OCI-LY3 (cell line): ENCODE measurements at regions not wholly inside any gene's neighbourhood (a gene's known extent, or its start where the extent isn't known, plus 50 kb on each side); places are given as distances from the start of the nearest gene placed in this dataset.

Source experiments
- H2AFZ ChIP-seq: fragments of 200-600, 300-600 bp; shearing (Covaris generic); 2 replicates; pipeline ENCODE4 v1.6.0; 2014; ENCODE audit warnings: antibody characterized with exemption, low read depth, low read length
- H3K27ac ChIP-seq: fragments of 200-600, 300-600 bp; sonication (generic); 2 replicates; pipeline ENCODE4 v1.5.1; 2014; ENCODE audit warnings: mild to moderate bottlenecking, low read length, moderate library complexity, mixed read lengths
- H3K27me3 ChIP-seq: fragments of 200-600, 300-600 bp; sonication (generic); 2 replicates; pipeline ENCODE4 v1.6.1; 2014; ENCODE audit warnings: low read depth, low read length, mixed read lengths
- H3K36me3 ChIP-seq: fragments of 200-600, 300-600 bp; sonication (generic); replicated peaks from 2 replicates; pipeline ENCODE3; 2014; ENCODE audit warnings: low read depth, low read length, mixed read lengths
- H3K4me1 ChIP-seq: fragments of 300-600, 200-600 bp; sonication (generic); 2 replicates; pipeline ENCODE4 v1.6.1; 2014; ENCODE audit warnings: low read length, mixed read lengths
- H3K4me2 ChIP-seq: fragments of 200-600, 300-600 bp; sonication (generic); 2 replicates; pipeline ENCODE4 v1.6.1; 2014; ENCODE audit warnings: low read length, mixed read lengths
- H3K4me3 ChIP-seq: fragments of 300-600, 200-600 bp; sonication (generic); 2 replicates; pipeline ENCODE4 v1.5.1; 2014; ENCODE audit warnings: antibody characterized with exemption, mild to moderate bottlenecking, low read length, moderate library complexity
- H3K79me2 ChIP-seq: fragments of 300-600, 200-600 bp; shearing (Covaris generic); 2 replicates; pipeline ENCODE4 v1.6.1; 2014; ENCODE audit warnings: mild to moderate bottlenecking, low read length, mixed read lengths
- H3K9ac ChIP-seq: fragments of 300-600, 200-600 bp; shearing (Covaris generic); 2 replicates; pipeline ENCODE4 v1.6.0; 2014; ENCODE audit warnings: mild to moderate bottlenecking, low read length, moderate library complexity
- H3K9me3 ChIP-seq: fragments of 200-600, 300-600 bp; shearing (Covaris generic); 2 replicates; pipeline ENCODE4 v1.6.1; 2014; ENCODE audit warnings: low read length, mixed read lengths; ENCODE audit not compliant: insufficient read depth
- H4K20me1 ChIP-seq: fragments of 200-600, 300-600 bp; sonication (generic); 2 replicates; pipeline ENCODE4 v1.6.1; 2016; ENCODE audit warnings: low read length, mixed read lengths; ENCODE audit not compliant: insufficient read depth
- EZH2phosphoT487 ChIP-seq: fragments of 200-600 bp; shearing (Covaris generic); IDR thresholded peaks from 2 replicates; pipeline ENCODE4 v1.6.1; 2018; ENCODE audit warnings: antibody characterized with exemption, mixed run types, low read depth
- TF ChIP-seq, protein P1 (sequence below): fragments of 200-600, 300-600 bp; sonication (generic); IDR thresholded peaks from 2 replicates; pipeline ENCODE4 v1.5.1; 2014; ENCODE audit warnings: antibody characterized with exemption, low read length, low read depth

DNA sequence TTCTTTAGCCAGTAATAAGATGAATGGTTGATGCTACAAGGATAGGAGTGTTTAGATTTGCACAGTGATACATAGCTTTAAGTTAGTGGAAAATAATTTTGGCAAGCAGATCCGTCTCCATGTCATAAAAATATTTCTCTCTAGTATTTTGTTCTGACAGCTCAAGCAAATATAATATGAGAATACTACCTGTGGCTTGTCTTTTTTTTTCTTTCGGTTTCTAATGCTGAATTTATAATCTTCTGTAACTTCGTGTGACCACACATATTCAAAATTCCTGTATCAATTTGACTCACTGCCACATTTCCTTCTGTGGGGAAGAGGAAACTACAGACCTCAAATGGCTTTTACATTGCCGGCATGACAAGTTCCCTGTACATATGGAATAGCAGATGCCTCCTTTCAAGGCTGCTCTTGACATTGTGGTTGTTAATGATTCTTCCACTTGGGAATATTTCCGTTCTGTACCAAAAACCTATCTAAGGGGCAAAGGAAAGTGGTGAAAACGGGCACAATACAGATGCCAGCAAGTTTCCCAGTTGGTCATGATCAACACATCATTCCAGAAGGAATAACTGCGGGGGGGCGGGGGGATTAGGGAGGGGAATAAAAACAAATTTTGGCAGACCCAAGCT lies 103.6 kb upstream of the CCDC91 start:
- Histone ChIP-seq H3K9ac (no peak overlapping the region), H3K4me2 (peak overlapping the region; percentile 64), H3K27ac (no peak overlapping the region), H3K36me3 (no peaks in the 10 kb centered on the region), H3K4me3 (peak overlapping the region; percentile 45), H4K20me1 (no peaks in the 10 kb centered on the region), H3K79me2 (no peaks in the 10 kb centered on the region), H3K4me1 (peaks cover 22% of the 10 kb centered on the region), H3K9me3 (no peaks in the 10 kb centered on the region), H2AFZ (no peak overlapping the region), H3K27me3 (peaks cover 51% of the 10 kb centered on the region)
- no peak for TF ChIP-seq EZH2phosphoT487
- TF ChIP-seq, protein P1, sequence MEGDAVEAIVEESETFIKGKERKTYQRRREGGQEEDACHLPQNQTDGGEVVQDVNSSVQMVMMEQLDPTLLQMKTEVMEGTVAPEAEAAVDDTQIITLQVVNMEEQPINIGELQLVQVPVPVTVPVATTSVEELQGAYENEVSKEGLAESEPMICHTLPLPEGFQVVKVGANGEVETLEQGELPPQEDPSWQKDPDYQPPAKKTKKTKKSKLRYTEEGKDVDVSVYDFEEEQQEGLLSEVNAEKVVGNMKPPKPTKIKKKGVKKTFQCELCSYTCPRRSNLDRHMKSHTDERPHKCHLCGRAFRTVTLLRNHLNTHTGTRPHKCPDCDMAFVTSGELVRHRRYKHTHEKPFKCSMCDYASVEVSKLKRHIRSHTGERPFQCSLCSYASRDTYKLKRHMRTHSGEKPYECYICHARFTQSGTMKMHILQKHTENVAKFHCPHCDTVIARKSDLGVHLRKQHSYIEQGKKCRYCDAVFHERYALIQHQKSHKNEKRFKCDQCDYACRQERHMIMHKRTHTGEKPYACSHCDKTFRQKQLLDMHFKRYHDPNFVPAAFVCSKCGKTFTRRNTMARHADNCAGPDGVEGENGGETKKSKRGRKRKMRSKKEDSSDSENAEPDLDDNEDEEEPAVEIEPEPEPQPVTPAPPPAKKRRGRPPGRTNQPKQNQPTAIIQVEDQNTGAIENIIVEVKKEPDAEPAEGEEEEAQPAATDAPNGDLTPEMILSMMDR = no peak

DNA sequence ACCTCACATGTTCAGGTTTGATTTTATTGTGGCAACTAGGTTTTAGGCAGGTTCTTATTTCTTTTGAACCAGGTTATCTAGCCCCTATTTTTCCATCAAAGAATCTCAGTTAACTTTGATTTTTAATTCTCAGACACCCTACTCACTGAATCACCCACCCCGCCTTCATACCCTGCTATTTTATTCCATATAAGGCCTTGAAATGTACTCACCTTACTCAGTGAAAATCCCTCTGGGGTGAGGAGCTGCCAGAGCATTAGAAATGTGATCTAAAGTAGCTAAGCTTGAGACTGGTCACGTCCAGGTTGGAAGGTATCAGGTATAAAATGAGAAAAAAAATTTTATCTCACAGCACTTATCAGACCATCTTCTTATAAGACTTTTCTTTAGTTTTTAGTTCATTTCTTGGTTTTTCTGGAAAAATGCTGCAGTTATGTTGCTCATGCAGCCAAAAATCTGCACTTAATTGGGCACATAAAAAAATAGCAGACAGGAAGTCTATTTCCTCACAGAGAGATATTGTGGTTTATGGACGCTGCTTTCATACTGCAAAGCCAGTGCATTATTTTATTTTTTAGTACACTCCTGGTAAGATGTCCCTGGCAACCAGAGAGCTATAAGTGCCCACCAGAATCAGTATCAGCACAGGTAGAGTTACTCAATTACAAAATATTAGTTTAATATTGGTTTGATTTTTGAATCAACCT lies 101.5 kb upstream of the CCDC91 start:
- Histone ChIP-seq H3K4me1 (peaks cover 22% of the 10 kb centered on the region), H3K27ac (no peak overlapping the region), H3K4me3 (no peak overlapping the region), H3K79me2 (no peaks in the 10 kb centered on the region), H3K9me3 (no peaks in the 10 kb centered on the region), H3K27me3 (peaks cover 56% of the 10 kb centered on the region), H3K4me2 (no peak overlapping the region), H2AFZ (no peak overlapping the region), H3K9ac (no peak overlapping the region), H3K36me3 (no peaks in the 10 kb centered on the region), H4K20me1 (no peaks in the 10 kb centered on the region)
- TF ChIP-seq, protein P1 = no peak
- TF ChIP-seq EZH2phosphoT487 = no peak

- no peak overlapping the region for H2AFZ ChIP-seq
- H4K20me1 ChIP-seq = no peaks in the 10 kb centered on the region
- H3K4me2 ChIP-seq = no peak overlapping the region
- no peak for TF ChIP-seq EZH2phosphoT487
- TF ChIP-seq, protein P1 = no peak
- H3K9me3 ChIP-seq = no peaks in the 10 kb centered on the region
- no peaks in the 10 kb centered on the region for H3K79me2 ChIP-seq
- peaks cover 22% of the 10 kb centered on the region for H3K4me1 ChIP-seq
- H3K4me3 ChIP-seq = no peak overlapping the region
- H3K9ac ChIP-seq = no peak overlapping the region
- no peaks in the 10 kb centered on the region for H3K36me3 ChIP-seq
- H3K27ac ChIP-seq = no peak overlapping the region
- peaks cover 51% of the 10 kb centered on the region for H3K27me3 ChIP-seq
Measured at GRCh38 chr12:28089338-28089737, 100.9 kb upstream of the CCDC91 start.

DNA sequence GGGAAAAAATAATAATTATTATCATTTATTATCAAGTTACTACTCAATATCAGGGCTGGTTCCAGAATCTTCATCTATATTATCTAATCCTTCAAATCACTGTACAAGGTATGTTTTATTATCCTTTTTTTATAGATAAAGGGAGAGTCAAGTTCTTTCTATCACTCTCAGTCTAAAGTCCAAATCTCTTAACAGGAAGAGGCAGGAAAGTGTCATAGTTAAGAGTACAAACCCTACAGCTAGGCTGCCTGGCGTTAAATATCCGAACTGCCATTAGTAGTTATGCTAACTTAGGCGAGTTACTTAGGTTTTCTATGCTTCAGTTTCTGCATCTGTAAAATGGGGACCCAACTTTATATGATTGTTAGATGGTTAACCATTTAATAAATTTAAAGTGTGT lies 99.4 kb upstream of the CCDC91 start:
- Histone ChIP-seq H4K20me1 (no peaks in the 10 kb centered on the region), H3K4me2 (no peak overlapping the region), H3K79me2 (no peaks in the 10 kb centered on the region), H3K9ac (no peak overlapping the region), H3K4me3 (no peak overlapping the region), H3K4me1 (peaks cover 18% of the 10 kb centered on the region), H3K36me3 (no peaks in the 10 kb centered on the region), H3K27me3 (peaks cover 40% of the 10 kb centered on the region), H3K9me3 (no peaks in the 10 kb centered on the region), H2AFZ (no peak overlapping the region), H3K27ac (no peak overlapping the region)
- no peak for TF ChIP-seq EZH2phosphoT487
- TF ChIP-seq, protein P1 = no peak
